ENCODE measurements at regions not wholly inside any gene's neighbourhood (a gene's known extent, or its start where the extent isn't known, plus 50 kb on each side); places are given as distances from the start of the nearest gene placed in this dataset.
"Not testable (repeated sequence)": the region's sequence is repeated elsewhere in the genome, so short reads cannot be mapped to it uniquely, and the experiment has no call there.

DNA sequence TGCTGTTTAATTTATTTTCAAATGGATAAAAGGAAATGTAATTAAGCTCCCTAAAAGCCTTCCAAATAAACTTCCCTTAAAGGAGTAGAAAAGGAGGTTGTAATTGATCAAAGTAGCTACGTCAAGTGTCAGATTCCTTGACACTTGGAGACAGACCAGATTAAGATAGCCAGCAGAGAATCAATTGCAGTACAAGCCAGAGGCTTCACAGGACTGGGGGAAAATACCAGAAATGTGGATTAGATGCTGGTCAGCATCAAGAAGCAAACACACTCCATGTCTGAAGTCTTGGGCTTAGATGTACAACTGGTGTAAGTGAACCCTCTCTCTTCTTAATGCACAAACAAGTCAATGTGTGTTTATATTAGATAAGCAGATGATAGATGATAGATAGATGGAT is 184.9 kb upstream of the TAS2R1 start:
- no peaks in the 10 kb centered on the region for H3K9me3 ChIP-seq (ENCODE audit: control insufficient read depth in 2 of 2, insufficient read depth in 1 of 2, low read length in 1 of 2)
- DNase-seq (ENCODE audit: low read depth in 6 of 9, low spot score in 9 of 9): no peak
- WGBS: 83% methylated on average over 1 of the region's 1 CpG
- H3K36me3 ChIP-seq (ENCODE audit: control insufficient read depth in 2 of 2, insufficient read depth in 2 of 2, low read length in 1 of 2): no peaks in the 10 kb centered on the region
- no peak overlapping the region for H3K4me3 ChIP-seq (ENCODE audit: low read length in 2 of 2)
- no peaks in the 10 kb centered on the region for H3K27me3 ChIP-seq (ENCODE audit: control insufficient read depth in 2 of 2, insufficient read depth in 1 of 2, low read length in 1 of 2)
- no peaks in the 10 kb centered on the region for H3K4me1 ChIP-seq (ENCODE audit: control insufficient read depth in 2 of 2, insufficient read depth in 2 of 2, low read length in 2 of 2)
- H3K27ac ChIP-seq (ENCODE audit: low read depth in 1 of 2, low read length in 1 of 2): no peak overlapping the region

- H3K9me3 ChIP-seq (ENCODE audit: control insufficient read depth in 2 of 2, insufficient read depth in 1 of 2, low read length in 1 of 2): no peaks in the 10 kb centered on the region
- H3K4me3 ChIP-seq (ENCODE audit: low read length in 2 of 2): no peak overlapping the region
- WGBS: 72% methylated on average over 1 of the region's 1 CpG
- DNase-seq (ENCODE audit: low read depth in 6 of 9, low spot score in 9 of 9): no peak
- no peaks in the 10 kb centered on the region for H3K4me1 ChIP-seq (ENCODE audit: control insufficient read depth in 2 of 2, insufficient read depth in 2 of 2, low read length in 2 of 2)
- H3K27ac ChIP-seq (ENCODE audit: low read depth in 1 of 2, low read length in 1 of 2): no peak overlapping the region
- no peaks in the 10 kb centered on the region for H3K27me3 ChIP-seq (ENCODE audit: control insufficient read depth in 2 of 2, insufficient read depth in 1 of 2, low read length in 1 of 2)
- no peaks in the 10 kb centered on the region for H3K36me3 ChIP-seq (ENCODE audit: control insufficient read depth in 2 of 2, insufficient read depth in 2 of 2, low read length in 1 of 2)
Measured at GRCh38 chr5:9813305-9813704, 183.2 kb upstream of the TAS2R1 start.

DNA sequence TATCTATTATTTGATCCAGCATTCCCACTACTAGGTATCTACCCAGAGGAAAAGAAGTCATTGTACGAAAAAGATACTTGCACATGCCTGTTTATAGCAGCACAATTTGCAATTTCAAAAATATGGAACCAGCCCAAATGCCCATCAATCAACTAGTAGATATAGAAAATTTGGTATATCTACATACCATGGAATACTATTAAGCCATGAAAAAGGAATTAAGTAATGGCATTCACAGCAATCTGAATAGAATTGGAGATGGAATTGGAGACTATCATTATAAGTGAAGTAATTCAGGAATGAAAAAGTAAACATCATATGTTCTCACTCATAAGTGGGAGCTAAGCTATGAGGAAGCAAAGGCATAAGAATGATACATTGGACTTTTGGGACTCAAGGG is 177.2 kb upstream of the TAS2R1 start:
- H3K9me3 ChIP-seq (ENCODE audit: control insufficient read depth in 2 of 2, insufficient read depth in 1 of 2, low read length in 1 of 2); H3K36me3 ChIP-seq (ENCODE audit: control insufficient read depth in 2 of 2, insufficient read depth in 2 of 2, low read length in 1 of 2); DNase-seq (ENCODE audit: low read depth in 6 of 9, low spot score in 9 of 9); H3K27me3 ChIP-seq (ENCODE audit: control insufficient read depth in 2 of 2, insufficient read depth in 1 of 2, low read length in 1 of 2); H3K4me1 ChIP-seq (ENCODE audit: control insufficient read depth in 2 of 2, insufficient read depth in 2 of 2, low read length in 2 of 2); H3K27ac ChIP-seq (ENCODE audit: low read depth in 1 of 2, low read length in 1 of 2); H3K4me3 ChIP-seq (ENCODE audit: low read length in 2 of 2): not testable (repeated sequence)
- WGBS: 91% methylated on average over 1 of the region's 1 CpG

GRCh38 chr5:9801908-9802307 is 171.8 kb upstream of the TAS2R1 start:
- WGBS: 87% methylated on average over 2 of the region's 2 CpGs
- Histone ChIP-seq H3K27me3 (ENCODE audit: control insufficient read depth in 2 of 2, insufficient read depth in 1 of 2, low read length in 1 of 2) (no peaks in the 10 kb centered on the region), H3K4me1 (ENCODE audit: control insufficient read depth in 2 of 2, insufficient read depth in 2 of 2, low read length in 2 of 2) (no peaks in the 10 kb centered on the region), H3K27ac (ENCODE audit: low read depth in 1 of 2, low read length in 1 of 2) (no peak overlapping the region), H3K9me3 (ENCODE audit: control insufficient read depth in 2 of 2, insufficient read depth in 1 of 2, low read length in 1 of 2) (no peaks in the 10 kb centered on the region), H3K4me3 (ENCODE audit: low read length in 2 of 2) (no peak overlapping the region), H3K36me3 (ENCODE audit: control insufficient read depth in 2 of 2, insufficient read depth in 2 of 2, low read length in 1 of 2) (no peaks in the 10 kb centered on the region)
- DNase-seq (ENCODE audit: low read depth in 6 of 9, low spot score in 9 of 9): no peak

DNA sequence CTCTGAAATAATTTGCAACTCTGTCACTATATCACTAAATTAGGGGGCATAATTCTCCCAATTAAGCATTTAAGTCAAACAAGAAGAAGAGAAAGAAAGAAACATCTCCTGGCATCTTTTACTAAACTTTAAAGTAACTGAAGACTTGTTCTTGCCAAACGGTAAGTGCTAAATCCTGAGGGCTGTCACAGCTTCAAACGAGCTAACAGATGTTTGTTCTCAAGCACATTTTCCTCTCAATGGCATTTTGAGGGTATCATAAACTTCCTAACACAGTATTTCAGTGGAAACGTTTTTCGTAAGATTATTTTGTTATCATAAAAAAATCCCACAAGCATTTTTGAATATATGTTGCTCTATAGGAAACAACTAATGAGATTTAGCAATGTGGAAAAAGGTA is 169.5 kb upstream of the TAS2R1 start:
- Histone ChIP-seq H3K9me3 (ENCODE audit: control insufficient read depth in 2 of 2, insufficient read depth in 1 of 2, low read length in 1 of 2) (no peaks in the 10 kb centered on the region), H3K27ac (ENCODE audit: low read depth in 1 of 2, low read length in 1 of 2) (no peak overlapping the region), H3K27me3 (ENCODE audit: control insufficient read depth in 2 of 2, insufficient read depth in 1 of 2, low read length in 1 of 2) (no peaks in the 10 kb centered on the region), H3K4me3 (ENCODE audit: low read length in 2 of 2) (no peak overlapping the region), H3K36me3 (ENCODE audit: control insufficient read depth in 2 of 2, insufficient read depth in 2 of 2, low read length in 1 of 2) (no peaks in the 10 kb centered on the region), H3K4me1 (ENCODE audit: control insufficient read depth in 2 of 2, insufficient read depth in 2 of 2, low read length in 2 of 2) (no peaks in the 10 kb centered on the region)
- WGBS: 40% methylated on average over 4 of the region's 4 CpGs
- no peak for DNase-seq (ENCODE audit: low read depth in 6 of 9, low spot score in 9 of 9)

DNA sequence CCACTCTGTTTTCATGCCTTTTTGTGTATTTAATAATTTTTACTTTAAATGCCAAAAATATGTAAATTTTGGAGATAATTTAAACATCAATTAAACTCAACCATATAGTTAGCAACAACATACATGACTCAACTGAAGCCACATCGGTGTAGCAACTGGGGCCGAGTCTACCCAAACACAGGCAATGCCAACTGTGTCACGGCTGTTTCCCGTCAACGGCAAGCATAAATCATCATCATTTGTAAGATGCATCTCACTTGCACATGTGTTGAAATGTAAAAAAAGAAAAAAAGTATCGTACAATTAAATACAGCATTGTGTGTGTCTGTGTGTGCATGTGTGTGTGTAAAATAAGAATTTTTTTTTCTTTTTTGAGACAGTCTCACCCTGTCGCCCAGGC is 160.1 kb upstream of the TAS2R1 start:
- Histone ChIP-seq H3K4me3 (ENCODE audit: low read length in 2 of 2) (no peak overlapping the region), H3K27ac (ENCODE audit: low read depth in 1 of 2, low read length in 1 of 2) (no peak overlapping the region), H3K4me1 (ENCODE audit: control insufficient read depth in 2 of 2, insufficient read depth in 2 of 2, low read length in 2 of 2) (no peaks in the 10 kb centered on the region)

GRCh38 chr5:9789777-9790176 is 159.6 kb upstream of the TAS2R1 start:
- H3K4me3 ChIP-seq (ENCODE audit: low read length in 2 of 2): no peak overlapping the region
- H3K27me3 ChIP-seq (ENCODE audit: control insufficient read depth in 2 of 2, insufficient read depth in 1 of 2, low read length in 1 of 2): no peaks in the 10 kb centered on the region
- 72% methylated on average over 1 of the region's 1 CpG for WGBS
- H3K4me1 ChIP-seq (ENCODE audit: control insufficient read depth in 2 of 2, insufficient read depth in 2 of 2, low read length in 2 of 2): no peaks in the 10 kb centered on the region
- no peak for DNase-seq (ENCODE audit: low read depth in 6 of 9, low spot score in 9 of 9)
- no peaks in the 10 kb centered on the region for H3K9me3 ChIP-seq (ENCODE audit: control insufficient read depth in 2 of 2, insufficient read depth in 1 of 2, low read length in 1 of 2)
- no peak overlapping the region for H3K27ac ChIP-seq (ENCODE audit: low read depth in 1 of 2, low read length in 1 of 2)
- no peaks in the 10 kb centered on the region for H3K36me3 ChIP-seq (ENCODE audit: control insufficient read depth in 2 of 2, insufficient read depth in 2 of 2, low read length in 1 of 2)

More for the DNA sequence above, 160.1 kb upstream of the TAS2R1 start:
- H3K27me3 ChIP-seq (ENCODE audit: control insufficient read depth in 2 of 2, insufficient read depth in 1 of 2, low read length in 1 of 2): no peaks in the 10 kb centered on the region
- no peak for DNase-seq (ENCODE audit: low read depth in 6 of 9, low spot score in 9 of 9)
- 97% methylated on average over 7 of the region's 7 CpGs for WGBS
- no peaks in the 10 kb centered on the region for H3K9me3 ChIP-seq (ENCODE audit: control insufficient read depth in 2 of 2, insufficient read depth in 1 of 2, low read length in 1 of 2)
- no peaks in the 10 kb centered on the region for H3K36me3 ChIP-seq (ENCODE audit: control insufficient read depth in 2 of 2, insufficient read depth in 2 of 2, low read length in 1 of 2)

DNA sequence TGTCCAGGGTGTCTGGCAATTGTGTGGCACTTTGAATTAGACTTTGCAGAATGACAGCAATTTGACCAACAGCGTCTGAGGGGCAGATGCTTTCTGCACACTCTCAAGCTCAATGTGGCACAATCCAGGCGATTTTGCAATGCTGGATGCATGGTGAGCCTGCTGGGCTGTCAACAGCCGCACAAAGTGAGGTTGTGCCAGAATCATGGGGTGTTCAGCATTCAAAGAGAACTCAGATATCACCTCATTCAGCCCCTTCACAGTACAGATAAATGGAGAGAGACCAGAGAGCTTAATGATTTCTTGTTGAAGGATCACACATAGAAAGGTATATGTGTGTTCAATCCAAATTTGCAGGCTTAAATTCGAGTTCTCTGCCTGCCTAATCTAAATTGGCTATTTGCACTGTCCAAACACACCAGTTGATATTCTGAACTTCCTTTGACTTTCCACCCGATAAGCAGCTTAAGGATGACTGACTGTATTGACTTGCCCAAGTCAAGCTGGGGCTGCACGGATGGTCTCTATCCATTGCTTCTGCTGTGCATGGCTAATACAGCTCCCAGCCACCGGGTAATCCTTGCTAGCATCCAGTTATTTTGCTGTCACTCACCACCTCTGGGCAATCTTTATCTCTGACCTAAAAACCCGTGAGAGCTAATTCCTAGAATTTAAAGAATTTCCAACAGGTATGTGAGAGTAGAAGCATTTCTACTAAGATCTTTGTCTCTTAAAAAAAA is 157.9 kb upstream of the TAS2R1 start:
- 78% methylated on average over 8 of the region's 8 CpGs for WGBS
- H3K9me3 ChIP-seq (ENCODE audit: control insufficient read depth in 2 of 2, insufficient read depth in 1 of 2, low read length in 1 of 2): no peaks in the 10 kb centered on the region
- no peak overlapping the region for H3K27ac ChIP-seq (ENCODE audit: low read depth in 1 of 2, low read length in 1 of 2)
- no peaks in the 10 kb centered on the region for H3K27me3 ChIP-seq (ENCODE audit: control insufficient read depth in 2 of 2, insufficient read depth in 1 of 2, low read length in 1 of 2)
- no peak for DNase-seq (ENCODE audit: low read depth in 6 of 9, low spot score in 9 of 9)
- no peaks in the 10 kb centered on the region for H3K36me3 ChIP-seq (ENCODE audit: control insufficient read depth in 2 of 2, insufficient read depth in 2 of 2, low read length in 1 of 2)
- no peaks in the 10 kb centered on the region for H3K4me1 ChIP-seq (ENCODE audit: control insufficient read depth in 2 of 2, insufficient read depth in 2 of 2, low read length in 2 of 2)
- H3K4me3 ChIP-seq (ENCODE audit: low read length in 2 of 2): no peak overlapping the region

GRCh38 chr5:9786380-9787360 is 156.5 kb upstream of the TAS2R1 start:
- DNase-seq (ENCODE audit: low read depth in 6 of 9, low spot score in 9 of 9): no peak
- Histone ChIP-seq H3K9me3 (ENCODE audit: control insufficient read depth in 2 of 2, insufficient read depth in 1 of 2, low read length in 1 of 2) (no peaks in the 10 kb centered on the region), H3K27me3 (ENCODE audit: control insufficient read depth in 2 of 2, insufficient read depth in 1 of 2, low read length in 1 of 2) (no peaks in the 10 kb centered on the region), H3K27ac (ENCODE audit: low read depth in 1 of 2, low read length in 1 of 2) (no peak overlapping the region), H3K4me3 (ENCODE audit: low read length in 2 of 2) (no peak overlapping the region), H3K4me1 (ENCODE audit: control insufficient read depth in 2 of 2, insufficient read depth in 2 of 2, low read length in 2 of 2) (no peaks in the 10 kb centered on the region), H3K36me3 (ENCODE audit: control insufficient read depth in 2 of 2, insufficient read depth in 2 of 2, low read length in 1 of 2) (no peaks in the 10 kb centered on the region)
- WGBS: 93% methylated on average over 6 of the region's 6 CpGs

Measured in thymus (tissue), 11 donors.